Lung (tissue), 11 donors: ENCODE measurements at regions not wholly inside any gene's neighbourhood (a gene's known extent, or its start where the extent isn't known, plus 50 kb on each side); places are given as distances from the start of the nearest gene placed in this dataset.

Experiments used
- ATAC-seq: fragments of 200-7000 bp; cut with Tn5 transposase; one replicate; pipeline ENCODE4 v1.9.1; 2020; ENCODE audit warnings: moderate number of reproducible peaks; ENCODE audit not compliant: insufficient read depth, low FRiP score
- DNase-seq, 3 donors: peaks; one replicate each; pipeline ENCODE4 v3.0.0-alpha.2; 2013 to 2017
- H3K27ac ChIP-seq, 2 donors: one replicate each; pipeline ENCODE4 v1.5.1; 2013; ENCODE audit warnings: mild to moderate bottlenecking in 2 of 2, moderate library complexity in 2 of 2, control low read depth in 1 of 2, inconsistent platforms in 1 of 2, low read depth in 1 of 2, low read length in 1 of 2
- H3K27me3 ChIP-seq, 3 donors: one replicate each; pipeline ENCODE4 v1.5.1; 2013; ENCODE audit warnings: low read length in 2 of 3; ENCODE audit not compliant: control insufficient read depth in 3 of 3, insufficient read depth in 3 of 3
- H3K36me3 ChIP-seq, 4 donors: one replicate each; pipeline ENCODE4 v1.5.1; 2013; ENCODE audit warnings: low read length in 4 of 4, mild to moderate bottlenecking in 1 of 4, moderate library complexity in 1 of 4; ENCODE audit not compliant: control insufficient read depth in 4 of 4, insufficient read depth in 4 of 4
- H3K4me1 ChIP-seq, 5 donors: one replicate each; pipeline ENCODE4 v1.5.1; 2013; ENCODE audit warnings: low read length in 5 of 5, mild to moderate bottlenecking in 2 of 5, moderate library complexity in 1 of 5; ENCODE audit not compliant: control insufficient read depth in 5 of 5, insufficient read depth in 5 of 5
- H3K4me3 ChIP-seq: one replicate; pipeline ENCODE4 v1.5.1; 2013; ENCODE audit warnings: mild to moderate bottlenecking, control low read depth, moderate library complexity
- H3K9ac ChIP-seq, 2 donors: one replicate each; pipeline ENCODE4 v1.5.1; 2013; ENCODE audit warnings: low read length in 2 of 2, control low read depth in 1 of 2; ENCODE audit not compliant: insufficient read depth in 1 of 2
- H3K9me3 ChIP-seq, 4 donors: one replicate each; pipeline ENCODE4 v1.5.1; 2013; ENCODE audit warnings: low read length in 3 of 4, mild to moderate bottlenecking in 1 of 4, moderate library complexity in 1 of 4; ENCODE audit not compliant: control insufficient read depth in 4 of 4, insufficient read depth in 3 of 4
- CTCF ChIP-seq: IDR thresholded peaks from 2 replicates; pipeline ENCODE4 v1.5.1; 2012; ENCODE audit warnings: mild to moderate bottlenecking; ENCODE audit errors: control extremely low read depth, extremely low read depth
- WGBS, 2 donors: extraction: QIAGEN DNeasy Blood & Tissue Kit; methylation state at CpG; one replicate each; pipeline ENCODE4 v1.1.7; 2013; 5-methylcytosine and 5-hydroxymethylcytosine counted together
- donor health status: control.
- donor health status: control.
- donor health status: Bipolar disorder and iron deficiency.
- donor health status: healthy.
- donor health status: DM: yes; HTN: yes; CAD: no.

GRCh38 chr13:97120976-97121375 lies 101.2 kb upstream of the MBNL2 start:
- H3K4me1 ChIP-seq: peaks cover 11 to 62% (median 36%) of the 10 kb centered on the region in 5 donors
- DNase-seq: no peak
- TF ChIP-seq CTCF: no peak
- ATAC-seq: no peak
- no peak overlapping the region for H3K4me3 ChIP-seq
- H3K36me3 ChIP-seq: no peaks in the 10 kb centered on the region
- H3K9me3 ChIP-seq: no peaks in the 10 kb centered on the region
- WGBS, 2 donors: 86 to 94% methylated on average over 1 of the region's 1 CpG
- H3K9ac ChIP-seq: no peak overlapping the region
- no peak overlapping the region for H3K27ac ChIP-seq
- no peaks in the 10 kb centered on the region for H3K27me3 ChIP-seq

GRCh38 chr13:97121894-97122293 lies 100.2 kb upstream of the MBNL2 start:
- Histone ChIP-seq H3K4me3 (no peak overlapping the region), H3K9ac (no peak overlapping the region), H3K9me3 (no peaks in the 10 kb centered on the region), H3K27me3 (no peaks in the 10 kb centered on the region), H3K4me1 (peaks cover 12 to 62% (median 33%) of the 10 kb centered on the region in 5 donors), H3K36me3 (no peaks in the 10 kb centered on the region), H3K27ac (no peak overlapping the region)
- TF ChIP-seq CTCF: no peak
- DNase-seq (peak in 1 of 3 donors; percentile 18), ATAC-seq (no peak)

GRCh38 chr13:97122381-97122996 lies 99.6 kb upstream of the MBNL2 start:
- 59 to 79% methylated on average over 4 of the region's 4 CpGs for WGBS, 2 donors
- ATAC-seq (no peak), DNase-seq (no peak)
- Histone ChIP-seq H3K4me1 (peaks cover 12 to 58% (median 30%) of the 10 kb centered on the region in 5 donors), H3K27ac (peak overlapping the region in 1 of 2 donors; percentile 25), H3K9me3 (no peaks in the 10 kb centered on the region), H3K9ac (no peak overlapping the region), H3K27me3 (no peaks in the 10 kb centered on the region), H3K36me3 (no peaks in the 10 kb centered on the region), H3K4me3 (no peak overlapping the region)
- no peak for TF ChIP-seq CTCF

- 87% methylated on average over 4 of the region's 4 CpGs for WGBS, 2 donors
- H3K27ac ChIP-seq: no peak overlapping the region
- DNase-seq: peak in 1 of 3 donors; percentile 54
- no peaks in the 10 kb centered on the region for H3K27me3 ChIP-seq
- no peaks in the 10 kb centered on the region for H3K9me3 ChIP-seq
- no peak for ATAC-seq
- no peak overlapping the region for H3K4me3 ChIP-seq
- H3K9ac ChIP-seq: peak overlapping the region in 1 of 2 donors; percentile 20
- H3K36me3 ChIP-seq: no peaks in the 10 kb centered on the region
- peaks cover 10 to 51% (median 29%) of the 10 kb centered on the region in 5 donors for H3K4me1 ChIP-seq
- TF ChIP-seq CTCF: no peak
Observed at GRCh38 chr13:97124206-97124605, 97.9 kb upstream of the MBNL2 start.
